Vagina (tissue), 2 donors: ENCODE measurements at regions not wholly inside any gene's neighbourhood (a gene's known extent, or its start where the extent isn't known, plus 50 kb on each side); places are given as distances from the start of the nearest gene placed in this dataset.

ENCODE experiments used
- DNase-seq, 2 donors: peaks; one replicate each; pipeline ENCODE4 v3.0.0-alpha.2; 2017; ENCODE audit errors: extremely low spot score in 2 of 2
- H3K27ac ChIP-seq: fragments of 200-600 bp; sonication (generic); one replicate; pipeline ENCODE4 v1.5.1; 2019
- H3K27me3 ChIP-seq: fragments of 200-600 bp; sonication (generic); one replicate; pipeline ENCODE4 v1.5.1; 2019
- H3K36me3 ChIP-seq, 2 donors: fragments of 200-600 bp; sonication (generic); one replicate each; pipeline ENCODE4 v1.5.1; 2017 to 2019
- H3K4me1 ChIP-seq: fragments of 200-600 bp; sonication (generic); one replicate; pipeline ENCODE4 v1.5.1; 2019
- H3K4me3 ChIP-seq, 2 donors: fragments of 200-600 bp; sonication (generic); 1 replicate in 1 of 2; 2 replicates in 1 of 2; pipeline ENCODE4 v1.5.1; 2016 to 2019
- H3K9me3 ChIP-seq: fragments of 200-600 bp; sonication (generic); one replicate; pipeline ENCODE4 v1.5.1; 2019
- POLR2A ChIP-seq, 2 donors: fragments of 450-650 bp; IDR thresholded peaks; one replicate each; pipeline ENCODE4 v1.6.1; 2017; ENCODE audit warnings: antibody characterized with exemption in 2 of 2, mild to moderate bottlenecking in 2 of 2, moderate library complexity in 2 of 2
- POLR2AphosphoS5 ChIP-seq, 2 donors: sonication (generic); formaldehyde crosslinking; IDR thresholded peaks; one replicate each; pipeline ENCODE4 v1.9.0; 2017; ENCODE audit warnings: antibody characterized with exemption in 2 of 2, mild to moderate bottlenecking in 2 of 2, low read depth in 1 of 2; ENCODE audit not compliant: insufficient read depth in 1 of 2
- intact Hi-C: fragments of 100-400 bp; cut with DNase I; formaldehyde crosslinking; loops from one replicate; pipeline ENCODE4 v1.15.1; 2023
- TF ChIP-seq, protein P1 (sequence below), 3 experiments: fragments of 450-650 bp in 2 of 3; fragments of 200-600 bp in 1 of 3; sonication (generic) in 1 of 3; IDR thresholded peaks; one replicate each; pipeline ENCODE4 v1.5.1; 2017 to 2019; ENCODE audit warnings: antibody characterized with exemption in 3 of 3, mild to moderate bottlenecking in 2 of 3, moderate library complexity in 2 of 3

DNA sequence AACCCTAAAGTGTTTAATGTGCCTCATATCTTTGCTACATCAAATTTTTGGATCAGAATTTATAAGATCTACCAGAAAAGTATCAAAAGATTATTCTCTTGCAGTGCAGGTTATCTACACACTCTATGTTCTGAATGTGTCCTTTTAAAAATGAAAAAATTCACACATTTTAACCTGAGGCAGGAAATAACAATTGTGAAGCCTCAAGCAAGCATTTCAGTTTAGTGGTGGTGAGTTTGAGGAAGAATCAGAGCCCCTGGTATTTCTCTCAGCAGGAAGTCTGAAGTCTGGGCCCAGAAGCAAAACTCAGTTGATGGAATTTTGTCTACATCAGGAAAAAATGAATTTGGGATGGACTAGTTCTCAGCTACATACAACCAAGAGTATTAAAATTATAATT, 137.0 kb upstream of the PZP start:
- Histone ChIP-seq H3K4me3 (no peak overlapping the region), H3K27ac (no peak overlapping the region), H3K36me3 (no peaks in the 10 kb centered on the region), H3K27me3 (no peaks in the 10 kb centered on the region), H3K9me3 (no peaks in the 10 kb centered on the region), H3K4me1 (peaks cover 7% of the 10 kb centered on the region)
- intact Hi-C loops = no loop called here
- no peak for DNase-seq
- TF ChIP-seq POLR2AphosphoS5 (IDR thresholded peaks at IDR 0.05; ENCODE audit: insufficient read depth in 1 of 2, low read depth in 1 of 2) = no peak
- TF ChIP-seq, protein P1, sequence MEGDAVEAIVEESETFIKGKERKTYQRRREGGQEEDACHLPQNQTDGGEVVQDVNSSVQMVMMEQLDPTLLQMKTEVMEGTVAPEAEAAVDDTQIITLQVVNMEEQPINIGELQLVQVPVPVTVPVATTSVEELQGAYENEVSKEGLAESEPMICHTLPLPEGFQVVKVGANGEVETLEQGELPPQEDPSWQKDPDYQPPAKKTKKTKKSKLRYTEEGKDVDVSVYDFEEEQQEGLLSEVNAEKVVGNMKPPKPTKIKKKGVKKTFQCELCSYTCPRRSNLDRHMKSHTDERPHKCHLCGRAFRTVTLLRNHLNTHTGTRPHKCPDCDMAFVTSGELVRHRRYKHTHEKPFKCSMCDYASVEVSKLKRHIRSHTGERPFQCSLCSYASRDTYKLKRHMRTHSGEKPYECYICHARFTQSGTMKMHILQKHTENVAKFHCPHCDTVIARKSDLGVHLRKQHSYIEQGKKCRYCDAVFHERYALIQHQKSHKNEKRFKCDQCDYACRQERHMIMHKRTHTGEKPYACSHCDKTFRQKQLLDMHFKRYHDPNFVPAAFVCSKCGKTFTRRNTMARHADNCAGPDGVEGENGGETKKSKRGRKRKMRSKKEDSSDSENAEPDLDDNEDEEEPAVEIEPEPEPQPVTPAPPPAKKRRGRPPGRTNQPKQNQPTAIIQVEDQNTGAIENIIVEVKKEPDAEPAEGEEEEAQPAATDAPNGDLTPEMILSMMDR (IDR thresholded peaks at IDR 0.05) = no peak
- TF ChIP-seq POLR2A (IDR thresholded peaks at IDR 0.05) = no peak

DNA sequence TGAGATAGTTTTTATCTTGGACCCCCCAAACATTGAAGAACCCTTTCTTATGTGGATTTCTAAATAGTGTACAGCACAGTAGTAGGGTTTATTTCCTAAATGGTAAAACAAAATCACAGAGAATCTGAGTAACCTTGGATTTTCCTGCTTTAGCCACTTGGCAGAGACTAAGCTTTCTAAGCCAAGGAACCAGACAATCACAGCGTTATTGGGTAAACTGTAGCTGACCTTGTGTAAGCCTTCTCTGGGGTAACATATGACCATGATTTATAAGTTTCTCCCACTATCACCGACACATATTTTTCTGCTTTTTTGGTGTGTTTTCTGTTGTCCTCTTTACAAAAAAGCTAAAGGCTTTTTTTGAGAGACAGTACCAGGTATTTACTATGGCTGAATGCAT, 136.3 kb upstream of the PZP start:
- Histone ChIP-seq H3K4me3 (no peak overlapping the region), H3K4me1 (peaks cover 7% of the 10 kb centered on the region), H3K27me3 (no peaks in the 10 kb centered on the region), H3K9me3 (no peaks in the 10 kb centered on the region), H3K36me3 (no peaks in the 10 kb centered on the region), H3K27ac (no peak overlapping the region)
- no peak for TF ChIP-seq POLR2A (IDR thresholded peaks at IDR 0.05)
- TF ChIP-seq, protein P1 (IDR thresholded peaks at IDR 0.05) = no peak
- no peak for TF ChIP-seq POLR2AphosphoS5 (IDR thresholded peaks at IDR 0.05; ENCODE audit: insufficient read depth in 1 of 2, low read depth in 1 of 2)
- intact Hi-C loops = no loop called here
- DNase-seq = no peak

DNA sequence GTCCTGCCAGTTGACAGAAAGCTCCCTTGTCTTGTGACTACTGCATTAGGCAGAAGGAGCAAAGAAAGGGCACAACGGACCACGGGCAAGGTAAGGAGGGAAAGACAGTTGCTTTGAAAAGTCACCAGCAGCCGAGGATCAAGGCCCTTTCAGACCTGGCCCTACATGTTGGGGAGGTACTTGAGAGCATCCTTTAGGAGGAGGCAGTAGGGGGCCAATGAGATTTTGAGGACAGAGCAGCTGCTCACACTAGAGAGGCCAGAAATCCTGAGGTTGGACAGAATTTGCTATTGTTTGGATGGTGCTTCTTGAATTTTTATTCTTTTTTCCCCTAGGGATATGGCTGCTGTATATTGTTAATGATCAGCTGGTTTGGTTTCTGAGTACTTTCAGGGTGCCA, 135.5 kb upstream of the PZP start:
- no peaks in the 10 kb centered on the region for H3K36me3 ChIP-seq
- no peaks in the 10 kb centered on the region for H3K9me3 ChIP-seq
- intact Hi-C loops = no loop called here
- H3K27me3 ChIP-seq = no peaks in the 10 kb centered on the region
- H3K27ac ChIP-seq = no peak overlapping the region
- DNase-seq = no peak
- H3K4me1 ChIP-seq = peaks cover 7% of the 10 kb centered on the region
- TF ChIP-seq POLR2AphosphoS5 (IDR thresholded peaks at IDR 0.05; ENCODE audit: insufficient read depth in 1 of 2, low read depth in 1 of 2) = no peak
- TF ChIP-seq, protein P1 (IDR thresholded peaks at IDR 0.05) = no peak
- no peak for TF ChIP-seq POLR2A (IDR thresholded peaks at IDR 0.05)
- H3K4me3 ChIP-seq = no peak overlapping the region

DNA sequence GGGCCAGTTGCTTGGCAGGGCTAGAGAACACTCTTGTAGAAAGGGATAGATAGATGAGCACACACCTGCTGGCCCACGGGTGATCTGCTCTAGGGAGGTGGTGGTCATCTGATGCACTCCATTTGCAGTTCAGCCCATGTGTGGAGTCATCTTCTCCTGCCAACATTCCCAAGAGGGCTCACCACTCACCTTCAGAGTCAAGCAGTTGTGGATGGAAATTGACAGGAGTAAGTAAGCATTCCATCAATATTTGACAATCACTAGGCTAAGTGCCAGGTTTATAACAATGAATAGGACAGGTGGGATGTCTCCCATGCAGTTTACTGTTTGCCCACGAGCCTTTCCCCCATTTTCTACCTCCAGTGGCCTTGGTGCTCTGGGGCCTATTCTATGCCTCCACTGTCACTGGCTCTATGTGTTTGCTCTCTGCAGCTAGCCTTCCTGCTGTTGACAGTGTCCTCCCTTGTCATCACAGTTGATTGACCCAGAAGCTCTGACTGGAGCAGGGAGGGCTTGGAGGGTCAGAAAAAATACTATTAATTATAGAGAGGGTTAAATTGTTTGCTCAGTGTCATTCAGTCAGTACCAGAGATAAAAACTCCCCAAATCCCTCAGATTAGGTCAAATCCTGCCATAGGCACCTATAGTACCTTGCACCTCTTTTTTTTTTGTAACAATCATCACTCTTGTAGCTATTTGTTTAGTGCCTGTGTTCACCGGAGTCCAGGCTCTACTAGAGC, 134.6 kb upstream of the PZP start:
- H3K4me1 ChIP-seq = peaks cover 7% of the 10 kb centered on the region
- no peaks in the 10 kb centered on the region for H3K9me3 ChIP-seq
- intact Hi-C loops = no loop called here
- H3K27me3 ChIP-seq = no peaks in the 10 kb centered on the region
- TF ChIP-seq, protein P1 (IDR thresholded peaks at IDR 0.05) = no peak
- TF ChIP-seq POLR2A (IDR thresholded peaks at IDR 0.05) (no peak), POLR2AphosphoS5 (IDR thresholded peaks at IDR 0.05; ENCODE audit: insufficient read depth in 1 of 2, low read depth in 1 of 2) (no peak)
- H3K36me3 ChIP-seq = no peaks in the 10 kb centered on the region
- no peak overlapping the region for H3K27ac ChIP-seq
- DNase-seq = peak in 1 of 2 donors; percentile 67
- no peak overlapping the region for H3K4me3 ChIP-seq

DNA sequence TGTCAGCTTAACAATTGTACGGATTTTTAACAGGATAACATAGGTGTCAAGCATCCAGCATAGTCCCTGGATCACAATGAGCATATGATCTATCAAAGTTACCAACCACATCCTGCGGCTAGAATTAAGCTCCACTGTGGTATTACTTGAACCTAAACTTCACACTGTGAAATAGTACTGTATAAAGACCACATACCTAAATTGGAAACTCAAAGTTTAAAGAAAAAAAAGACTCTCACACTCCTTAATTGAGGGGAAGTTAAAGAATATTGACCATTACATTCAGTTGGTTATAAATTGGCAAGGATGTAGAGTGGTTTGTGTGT, 133.0 kb upstream of the PZP start:
- no peak overlapping the region for H3K27ac ChIP-seq
- H3K4me1 ChIP-seq = no peaks in the 10 kb centered on the region
- DNase-seq = no peak
- intact Hi-C loops = no loop called here
- TF ChIP-seq POLR2AphosphoS5 (IDR thresholded peaks at IDR 0.05; ENCODE audit: insufficient read depth in 1 of 2, low read depth in 1 of 2) = no peak
- TF ChIP-seq, protein P1 (IDR thresholded peaks at IDR 0.05) = no peak
- no peak for TF ChIP-seq POLR2A (IDR thresholded peaks at IDR 0.05)
- no peaks in the 10 kb centered on the region for H3K9me3 ChIP-seq
- H3K4me3 ChIP-seq = no peak overlapping the region
- no peaks in the 10 kb centered on the region for H3K36me3 ChIP-seq
- no peaks in the 10 kb centered on the region for H3K27me3 ChIP-seq
